HCT116 (cell line): ENCODE measurements at regions not wholly inside any gene's neighbourhood (a gene's known extent, or its start where the extent isn't known, plus 50 kb on each side); places are given as distances from the start of the nearest gene placed in this dataset.

Experiments used
- ATAC-seq: fragments of 200-7000 bp; cut with Tn5 transposase; 2 replicates; pipeline ENCODE4 v1.9.1; 2020; ENCODE audit warnings: mild to moderate bottlenecking, moderate library complexity
- BruUV-seq: library from RNA; stranded (reverse); fragments of 400-500 nt; replicated peaks from 2 replicates; lab custom pipeline; 2021; lab: Mats Ljungman, UMichigan
- CTCF ChIA-PET: fragments of 300-600 bp; sonication (Branson Sonifier 250); formaldehyde crosslinking; loops from one replicate; lab custom pipeline; 2021; ENCODE audit warnings: antibody characterized with exemption; lab: Charles Lee
- POLR2A ChIA-PET: fragments of 300-600, 350-600 bp; sonication (Branson Sonifier 250); formaldehyde crosslinking; loops from one replicate; lab custom pipeline; 2021; ENCODE audit warnings: antibody characterized with exemption; lab: Charles Lee
- RAD21 ChIA-PET, 2 experiments: fragments of 300-600 bp; sonication (Branson Sonifier 250); formaldehyde crosslinking; loops; one replicate each; lab custom pipeline; 2023; ENCODE audit warnings: low total read pairs in 2 of 2; ENCODE audit not compliant: uncharacterized antibody in 2 of 2, unreplicated experiment in 2 of 2, low non-redundant PET in 1 of 2; lab: Charles Lee
- DNase-seq: peaks from one replicate; pipeline ENCODE4 v3.0.0-alpha.2; 2010; ENCODE audit warnings: low read depth, low spot score
- H2AFZ ChIP-seq: fragments of 200-600 bp; shearing (Covaris generic), sonication (generic); 2 replicates; pipeline ENCODE4 v1.6.1; 2017; ENCODE audit warnings: low read depth, mixed run types, mixed read lengths, antibody characterized with exemption, low read length; ENCODE audit not compliant: poor library complexity, severe bottlenecking
- H3K27ac ChIP-seq: 2 replicates; pipeline ENCODE4 v1.5.1; 2012; ENCODE audit warnings: low read depth, low read length
- H3K27me3 ChIP-seq: fragments of 200-600 bp; sonication (generic); 2 replicates; pipeline ENCODE4 v1.6.1; 2016; ENCODE audit warnings: mixed run types, low read length, mixed read lengths; ENCODE audit not compliant: insufficient read depth
- H3K36me3 ChIP-seq, 2 experiments: fragments of 200-500 bp in 1 of 2; fragments of 200-600 bp in 1 of 2; sonication (Bioruptor generic) in 1 of 2; sonication (generic) in 1 of 2; 2 replicates each; pipeline versions ENCODE4 v1.5.1 to v1.6.1; 2014 to 2016; ENCODE audit warnings: low read length in 2 of 2, inconsistent platforms in 1 of 2, mixed read lengths in 1 of 2, mixed run types in 1 of 2; ENCODE audit not compliant: insufficient read depth in 2 of 2, control insufficient read depth in 1 of 2
- H3K4me1 ChIP-seq, 2 experiments: fragments of 200-600 bp in 1 of 2; sonication (generic) in 1 of 2; 2 replicates each; pipeline versions ENCODE4 v1.5.1 to v1.6.1; 2012 to 2017; ENCODE audit warnings: low read length in 2 of 2, inconsistent platforms in 1 of 2, mild to moderate bottlenecking in 1 of 2, mixed read lengths in 1 of 2, mixed run types in 1 of 2, moderate library complexity in 1 of 2; ENCODE audit not compliant: insufficient read depth in 2 of 2, control insufficient read depth in 1 of 2
- H3K4me2 ChIP-seq: fragments of 200-600 bp; sonication (generic); 2 replicates; pipeline ENCODE4 v1.6.1; 2017; ENCODE audit warnings: mixed run types, low read length, mixed read lengths
- H3K4me3 ChIP-seq, 2 experiments: fragments of 200-600 bp in 1 of 2; sonication (generic) in 1 of 2; replicated peaks in 1 of 2; 2 replicates each; pipeline ENCODE4 v1.5.1; 2011 to 2016; ENCODE audit warnings: low read length in 2 of 2, control low read depth in 1 of 2, low read depth in 1 of 2, mild to moderate bottlenecking in 1 of 2, mixed read lengths in 1 of 2, mixed run types in 1 of 2
- H3K79me2 ChIP-seq: fragments of 200-600 bp; sonication (generic); 2 replicates; pipeline ENCODE4 v1.6.1; 2017; ENCODE audit warnings: mild to moderate bottlenecking, mixed run types, low read length, moderate library complexity, mixed read lengths; ENCODE audit not compliant: insufficient read depth
- H3K9ac ChIP-seq: fragments of 200-600 bp; sonication (generic); 2 replicates; pipeline ENCODE4 v1.6.1; 2016; ENCODE audit warnings: low read length, mixed read lengths
- H3K9me2 ChIP-seq: fragments of 200-600 bp; sonication (generic), shearing (Covaris generic); 2 replicates; pipeline ENCODE4 v1.6.1; 2017; ENCODE audit warnings: mixed run types, mild to moderate bottlenecking, moderate library complexity; ENCODE audit not compliant: insufficient read depth
- H3K9me3 ChIP-seq, 2 experiments: fragments of 200-500 bp in 1 of 2; fragments of 200-600 bp in 1 of 2; sonication (Bioruptor generic) in 1 of 2; sonication (generic) in 1 of 2; 2 replicates each; pipeline ENCODE4 v1.6.1; 2014 to 2017; ENCODE audit warnings: low read length in 2 of 2, mixed read lengths in 2 of 2, inconsistent platforms in 1 of 2, low read depth in 1 of 2, mild to moderate bottlenecking in 1 of 2, mixed run types in 1 of 2, moderate library complexity in 1 of 2; ENCODE audit not compliant: control insufficient read depth in 1 of 2, insufficient read depth in 1 of 2
- H4K20me1 ChIP-seq: fragments of 200-600 bp; sonication (generic), shearing (Covaris generic); 2 replicates; pipeline ENCODE4 v1.6.1; 2017; ENCODE audit warnings: mixed run types, mild to moderate bottlenecking, moderate library complexity; ENCODE audit not compliant: insufficient read depth
- CBX3 ChIP-seq: IDR thresholded peaks from 2 replicates; pipeline ENCODE4 v1.6.1; 2012; ENCODE audit warnings: low read depth
- ELF1 ChIP-seq: IDR thresholded peaks from 2 replicates; pipeline ENCODE4 v1.6.1; 2012; ENCODE audit warnings: low read depth, borderline replicate concordance
- EZH2phosphoT487 ChIP-seq: fragments of 200-600 bp; IDR thresholded peaks from 2 replicates; pipeline ENCODE4 v1.6.1; 2018; ENCODE audit warnings: antibody characterized with exemption, borderline replicate concordance
- FOSL1 ChIP-seq: IDR thresholded peaks from 2 replicates; pipeline ENCODE4 v1.6.1; 2012; ENCODE audit warnings: low read depth
- POLR2A ChIP-seq: IDR thresholded peaks from 2 replicates; pipeline ENCODE4 v1.7.0; 2011; ENCODE audit warnings: borderline replicate concordance; ENCODE audit not compliant: insufficient read depth, insufficient read length; ENCODE audit errors: extremely low read depth
- POLR2AphosphoS5 ChIP-seq: IDR thresholded peaks from 2 replicates; pipeline ENCODE4 v1.6.1; 2011; ENCODE audit warnings: mild to moderate bottlenecking, low read depth, low read length, moderate library complexity
- SIN3A ChIP-seq: IDR thresholded peaks from 2 replicates; pipeline ENCODE4 v1.6.1; 2012; ENCODE audit warnings: low read depth
- SP1 ChIP-seq: IDR thresholded peaks from 2 replicates; pipeline ENCODE4 v1.6.1; 2012; ENCODE audit warnings: low read depth
- TCF7L2 ChIP-seq: IDR thresholded peaks from 2 replicates; pipeline ENCODE4 v1.7.0; 2011; ENCODE audit warnings: borderline replicate concordance, inconsistent platforms; ENCODE audit not compliant: insufficient read depth, insufficient read length; ENCODE audit errors: extremely low read depth
- YY1 ChIP-seq: IDR thresholded peaks from 2 replicates; pipeline ENCODE4 v1.6.1; 2011; ENCODE audit warnings: low read length, low read depth, moderate library complexity, mild to moderate bottlenecking; ENCODE audit not compliant: insufficient replicate concordance; ENCODE audit errors: extremely low read depth
- ZNF274 ChIP-seq: fragments of 200-500 bp; sonication (Bioruptor generic); IDR thresholded peaks from 2 replicates; pipeline ENCODE4 v1.6.1; 2014; ENCODE audit warnings: mild to moderate bottlenecking, low read depth, low read length, inconsistent platforms
- intact Hi-C: fragments of 100-400 bp; cut with micrococcal nuclease; formaldehyde crosslinking; loops from 2 replicates; pipeline ENCODE4 v1.10.0; 2022
- TF ChIP-seq, protein P1 (sequence below): IDR thresholded peaks from 2 replicates; pipeline ENCODE4 v1.6.1; 2012; ENCODE audit warnings: low read depth
- TF ChIP-seq, protein P2 (sequence below), 3 experiments: fragments of 200-600 bp in 1 of 3; sonication (generic) in 1 of 3; IDR thresholded peaks in 2 of 3; conservative IDR thresholded peaks in 1 of 3; 2 replicates each; pipeline ENCODE4 v1.5.1; 2012 to 2017; ENCODE audit warnings: low read depth in 2 of 3, low read length in 2 of 3, antibody characterized with exemption in 1 of 3, borderline replicate concordance in 1 of 3, control low read depth in 1 of 3, mild to moderate bottlenecking in 1 of 3, mixed read lengths in 1 of 3, mixed run types in 1 of 3, moderate library complexity in 1 of 3; ENCODE audit not compliant: insufficient read depth in 1 of 3
- TF ChIP-seq, protein P3 (sequence below): IDR thresholded peaks from 2 replicates; pipeline ENCODE4 v1.6.1; 2012

DNA sequence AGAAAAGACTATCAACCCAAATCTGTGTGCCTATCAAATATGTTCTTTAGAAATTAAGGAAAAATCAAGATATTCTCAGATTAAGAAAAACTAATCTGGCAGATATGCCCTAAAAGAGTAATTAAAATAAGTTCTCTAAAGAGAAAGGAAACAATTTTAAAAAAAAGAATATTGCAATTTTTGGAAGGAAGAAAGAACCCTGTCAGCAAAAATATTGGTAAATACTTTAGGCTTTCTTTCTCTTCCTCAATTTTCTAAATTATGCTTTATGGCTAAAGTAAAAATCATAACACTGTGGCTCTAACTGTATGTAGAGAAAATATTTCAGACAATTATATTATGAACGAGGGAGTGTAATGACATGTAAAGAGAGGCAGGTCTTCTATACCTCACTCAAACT is 691.3 kb upstream of the PTBP2 start:
- no TSS peak for BruUV-seq
- Histone ChIP-seq H3K4me3 (no peak overlapping the region), H3K4me1 (no peaks in the 10 kb centered on the region)

More for the DNA sequence above, 691.3 kb upstream of the PTBP2 start:
- ChIA-PET RAD21 (no interaction called here), POLR2A (no interaction called here), CTCF (no interaction called here)
- H3K79me2 ChIP-seq, result no peaks in the 10 kb centered on the region
- no peak overlapping the region for H3K9ac ChIP-seq
- TF ChIP-seq ELF1, result no peak
- no peak for TF ChIP-seq EZH2phosphoT487
- TF ChIP-seq SP1, result no peak
- TF ChIP-seq ZNF274, result no peak
- no peak for TF ChIP-seq SIN3A
- TF ChIP-seq, protein P1, sequence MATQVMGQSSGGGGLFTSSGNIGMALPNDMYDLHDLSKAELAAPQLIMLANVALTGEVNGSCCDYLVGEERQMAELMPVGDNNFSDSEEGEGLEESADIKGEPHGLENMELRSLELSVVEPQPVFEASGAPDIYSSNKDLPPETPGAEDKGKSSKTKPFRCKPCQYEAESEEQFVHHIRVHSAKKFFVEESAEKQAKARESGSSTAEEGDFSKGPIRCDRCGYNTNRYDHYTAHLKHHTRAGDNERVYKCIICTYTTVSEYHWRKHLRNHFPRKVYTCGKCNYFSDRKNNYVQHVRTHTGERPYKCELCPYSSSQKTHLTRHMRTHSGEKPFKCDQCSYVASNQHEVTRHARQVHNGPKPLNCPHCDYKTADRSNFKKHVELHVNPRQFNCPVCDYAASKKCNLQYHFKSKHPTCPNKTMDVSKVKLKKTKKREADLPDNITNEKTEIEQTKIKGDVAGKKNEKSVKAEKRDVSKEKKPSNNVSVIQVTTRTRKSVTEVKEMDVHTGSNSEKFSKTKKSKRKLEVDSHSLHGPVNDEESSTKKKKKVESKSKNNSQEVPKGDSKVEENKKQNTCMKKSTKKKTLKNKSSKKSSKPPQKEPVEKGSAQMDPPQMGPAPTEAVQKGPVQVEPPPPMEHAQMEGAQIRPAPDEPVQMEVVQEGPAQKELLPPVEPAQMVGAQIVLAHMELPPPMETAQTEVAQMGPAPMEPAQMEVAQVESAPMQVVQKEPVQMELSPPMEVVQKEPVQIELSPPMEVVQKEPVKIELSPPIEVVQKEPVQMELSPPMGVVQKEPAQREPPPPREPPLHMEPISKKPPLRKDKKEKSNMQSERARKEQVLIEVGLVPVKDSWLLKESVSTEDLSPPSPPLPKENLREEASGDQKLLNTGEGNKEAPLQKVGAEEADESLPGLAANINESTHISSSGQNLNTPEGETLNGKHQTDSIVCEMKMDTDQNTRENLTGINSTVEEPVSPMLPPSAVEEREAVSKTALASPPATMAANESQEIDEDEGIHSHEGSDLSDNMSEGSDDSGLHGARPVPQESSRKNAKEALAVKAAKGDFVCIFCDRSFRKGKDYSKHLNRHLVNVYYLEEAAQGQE, result no peak
- TF ChIP-seq CBX3, result no peak
- TF ChIP-seq TCF7L2, result no peak
- TF ChIP-seq POLR2AphosphoS5, result no peak
- TF ChIP-seq POLR2A, result no peak
- TF ChIP-seq, protein P2, sequence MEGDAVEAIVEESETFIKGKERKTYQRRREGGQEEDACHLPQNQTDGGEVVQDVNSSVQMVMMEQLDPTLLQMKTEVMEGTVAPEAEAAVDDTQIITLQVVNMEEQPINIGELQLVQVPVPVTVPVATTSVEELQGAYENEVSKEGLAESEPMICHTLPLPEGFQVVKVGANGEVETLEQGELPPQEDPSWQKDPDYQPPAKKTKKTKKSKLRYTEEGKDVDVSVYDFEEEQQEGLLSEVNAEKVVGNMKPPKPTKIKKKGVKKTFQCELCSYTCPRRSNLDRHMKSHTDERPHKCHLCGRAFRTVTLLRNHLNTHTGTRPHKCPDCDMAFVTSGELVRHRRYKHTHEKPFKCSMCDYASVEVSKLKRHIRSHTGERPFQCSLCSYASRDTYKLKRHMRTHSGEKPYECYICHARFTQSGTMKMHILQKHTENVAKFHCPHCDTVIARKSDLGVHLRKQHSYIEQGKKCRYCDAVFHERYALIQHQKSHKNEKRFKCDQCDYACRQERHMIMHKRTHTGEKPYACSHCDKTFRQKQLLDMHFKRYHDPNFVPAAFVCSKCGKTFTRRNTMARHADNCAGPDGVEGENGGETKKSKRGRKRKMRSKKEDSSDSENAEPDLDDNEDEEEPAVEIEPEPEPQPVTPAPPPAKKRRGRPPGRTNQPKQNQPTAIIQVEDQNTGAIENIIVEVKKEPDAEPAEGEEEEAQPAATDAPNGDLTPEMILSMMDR (IDR thresholded peaks at IDR 0.05 in 2 of 3, conservative IDR thresholded peaks at IDR 0.05 in 1 of 3; ENCODE audit: borderline replicate concordance in 1 of 3, insufficient read depth in 1 of 3, low read depth in 2 of 3, low read length in 2 of 3), result no peak
- no peak for TF ChIP-seq YY1
- TF ChIP-seq, protein P3, sequence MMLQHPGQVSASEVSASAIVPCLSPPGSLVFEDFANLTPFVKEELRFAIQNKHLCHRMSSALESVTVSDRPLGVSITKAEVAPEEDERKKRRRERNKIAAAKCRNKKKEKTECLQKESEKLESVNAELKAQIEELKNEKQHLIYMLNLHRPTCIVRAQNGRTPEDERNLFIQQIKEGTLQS, result no peak
- TF ChIP-seq FOSL1, result no peak
- H4K20me1 ChIP-seq, result no peaks in the 10 kb centered on the region
- H3K36me3 ChIP-seq, result no peaks in the 10 kb centered on the region
- H3K27me3 ChIP-seq, result no peaks in the 10 kb centered on the region
- no peaks in the 10 kb centered on the region; a peak in 1 of 4 replicates for H3K9me3 ChIP-seq
- ATAC-seq (no peak), DNase-seq (no peak)
- no peak overlapping the region for H2AFZ ChIP-seq
- intact Hi-C loops, result no loop called here
- H3K4me2 ChIP-seq, result no peak overlapping the region
- H3K27ac ChIP-seq, result no peak overlapping the region
- no peaks in the 10 kb centered on the region for H3K9me2 ChIP-seq
